Mesenchymal stem cell (in vitro differentiated cells and primary cell): ENCODE measurements at regions not wholly inside any gene's neighbourhood (a gene's known extent, or its start where the extent isn't known, plus 50 kb on each side); places are given as distances from the start of the nearest gene placed in this dataset.

Experiments used
- DNase-seq: peaks from one replicate; pipeline ENCODE4 v3.0.0-alpha.2; 2013
- H2AFZ ChIP-seq: one replicate; pipeline ENCODE4 v1.6.1; 2013; ENCODE audit warnings: low read depth, mild to moderate bottlenecking, control low read depth, inconsistent platforms, low read length, moderate library complexity
- H2AK5ac ChIP-seq: 2 replicates; pipeline ENCODE4 v1.6.1; 2013; ENCODE audit warnings: low read length, moderate library complexity, mild to moderate bottlenecking, inconsistent platforms; ENCODE audit not compliant: severe bottlenecking
- H2BK120ac ChIP-seq: one replicate; pipeline ENCODE4 v1.6.1; 2013; ENCODE audit warnings: low read depth, mild to moderate bottlenecking, inconsistent platforms, low read length, moderate library complexity
- H2BK12ac ChIP-seq, 2 experiments: one replicate each; pipeline ENCODE4 v1.6.1; 2013; ENCODE audit warnings: inconsistent platforms in 2 of 2, low read length in 2 of 2, mild to moderate bottlenecking in 2 of 2, moderate library complexity in 2 of 2, control low read depth in 1 of 2
- H2BK15ac ChIP-seq: one replicate; pipeline ENCODE4 v1.6.1; 2013; ENCODE audit warnings: mild to moderate bottlenecking, low read depth, inconsistent platforms; ENCODE audit not compliant: poor library complexity, severe bottlenecking
- H2BK5ac ChIP-seq: 2 replicates; pipeline ENCODE4 v1.6.1; 2013; ENCODE audit warnings: low read depth, mild to moderate bottlenecking, low read length, control low read depth, inconsistent platforms; ENCODE audit not compliant: poor library complexity, severe bottlenecking
- H3K14ac ChIP-seq, 2 experiments: one replicate each; pipeline ENCODE4 v1.6.1; 2013; ENCODE audit warnings: inconsistent platforms in 2 of 2, low read length in 2 of 2, control low read depth in 1 of 2, mild to moderate bottlenecking in 1 of 2, moderate library complexity in 1 of 2
- H3K18ac ChIP-seq, 2 experiments: one replicate each; pipeline ENCODE4 v1.6.1; 2013; ENCODE audit warnings: inconsistent platforms in 2 of 2, low read length in 2 of 2, control low read depth in 1 of 2, low read depth in 1 of 2, mild to moderate bottlenecking in 1 of 2
- H3K23ac ChIP-seq, 2 experiments: one replicate each; pipeline ENCODE4 v1.6.1; 2013; ENCODE audit warnings: inconsistent platforms in 2 of 2, low read length in 2 of 2, mild to moderate bottlenecking in 2 of 2, moderate library complexity in 2 of 2, control low read depth in 1 of 2
- H3K27ac ChIP-seq: 2 replicates; pipeline ENCODE4 v1.5.1; 2013; ENCODE audit warnings: mild to moderate bottlenecking, moderate library complexity, low read length, control low read depth, inconsistent platforms; ENCODE audit not compliant: poor library complexity, severe bottlenecking
- H3K27me3 ChIP-seq, 2 experiments: 2 replicates each; pipeline versions ENCODE4 v1.6.1 to v1.7.0; 2013; ENCODE audit warnings: low read length in 2 of 2, mild to moderate bottlenecking in 2 of 2, moderate library complexity in 2 of 2, control low read depth in 1 of 2, inconsistent platforms in 1 of 2; ENCODE audit not compliant: control insufficient read depth in 1 of 2, insufficient read depth in 1 of 2
- H3K36me3 ChIP-seq, 2 experiments: 2 replicates each; pipeline versions ENCODE4 v1.6.1 to v1.7.0; 2013; ENCODE audit warnings: low read length in 2 of 2, control low read depth in 1 of 2, inconsistent platforms in 1 of 2, low read depth in 1 of 2, mild to moderate bottlenecking in 1 of 2; ENCODE audit not compliant: insufficient read depth in 2 of 2, control insufficient read depth in 1 of 2
- H3K4ac ChIP-seq, 2 experiments: one replicate each; pipeline ENCODE4 v1.6.1; 2013; ENCODE audit warnings: inconsistent platforms in 2 of 2, low read length in 2 of 2, mild to moderate bottlenecking in 2 of 2, moderate library complexity in 2 of 2, control low read depth in 1 of 2, low read depth in 1 of 2
- H3K4me1 ChIP-seq: 2 replicates; pipeline ENCODE4 v1.6.1; 2013; ENCODE audit warnings: low read depth, low read length, control low read depth; ENCODE audit not compliant: control insufficient read depth, insufficient read depth
- H3K4me2 ChIP-seq: 2 replicates; pipeline ENCODE4 v1.6.1; 2013; ENCODE audit warnings: low read length, mild to moderate bottlenecking, inconsistent platforms; ENCODE audit not compliant: poor library complexity, severe bottlenecking
- H3K4me3 ChIP-seq, 2 experiments: 2 replicates each; pipeline versions ENCODE4 v1.5.1 to v1.7.0; 2013; ENCODE audit warnings: low read length in 2 of 2, mild to moderate bottlenecking in 2 of 2, control low read depth in 1 of 2, low read depth in 1 of 2; ENCODE audit not compliant: insufficient read depth in 1 of 2
- H3K79me1 ChIP-seq: replicated peaks from 2 replicates; pipeline ENCODE4 v1.6.1; 2013; ENCODE audit warnings: mild to moderate bottlenecking, control low read depth, low read length, inconsistent platforms; ENCODE audit not compliant: poor library complexity, severe bottlenecking
- H3K9ac ChIP-seq: 2 replicates; pipeline ENCODE4 v1.7.0; 2013; ENCODE audit warnings: mild to moderate bottlenecking, low read length, moderate library complexity
- H3K9me3 ChIP-seq: 2 replicates; pipeline ENCODE4 v1.7.0; 2013; ENCODE audit warnings: mild to moderate bottlenecking, low read length; ENCODE audit not compliant: control insufficient read depth
- H4K8ac ChIP-seq: one replicate; pipeline ENCODE4 v1.6.1; 2013; ENCODE audit warnings: inconsistent platforms, mild to moderate bottlenecking, low read length, moderate library complexity
- H4K91ac ChIP-seq: one replicate; pipeline ENCODE4 v1.6.1; 2013; ENCODE audit warnings: mild to moderate bottlenecking, low read length, inconsistent platforms
- WGBS: methylation state at CpG from one replicate; pipeline ENCODE4 v1.1.7; 2013; ENCODE audit warnings: mixed read lengths; 5-methylcytosine and 5-hydroxymethylcytosine counted together

- Histone ChIP-seq H4K91ac (no peak overlapping the region), H3K9me3 (no peaks in the 10 kb centered on the region), H2BK120ac (no peak overlapping the region), H3K79me1 (no peaks in the 10 kb centered on the region), H3K4ac (no peak overlapping the region), H3K27ac (no peak overlapping the region), H3K4me3 (no peak overlapping the region), H3K18ac (no peak overlapping the region), H2BK5ac (no peak overlapping the region), H3K9ac (no peak overlapping the region), H2BK15ac (no peak overlapping the region), H2AK5ac (no peak overlapping the region), H3K36me3 (no peaks in the 10 kb centered on the region), H3K4me1 (peaks cover 9% of the 10 kb centered on the region), H3K14ac (no peak overlapping the region), H2AFZ (no peak overlapping the region), H2BK12ac (no peak overlapping the region), H4K8ac (no peak overlapping the region), H3K27me3 (peaks cover 58 to 76% of the 10 kb centered on the region in 2 experiments), H3K4me2 (no peak overlapping the region), H3K23ac (no peak overlapping the region)
- WGBS, result 85% methylated on average over 4 of the region's 4 CpGs
- DNase-seq, result peak; percentile 35
Measured at GRCh38 chr11:11078344-11079086, 220.7 kb upstream of the ZBED5 start.

- Histone ChIP-seq H4K8ac (no peak overlapping the region), H3K4me1 (peaks cover 9% of the 10 kb centered on the region), H2AK5ac (no peak overlapping the region), H3K79me1 (no peaks in the 10 kb centered on the region), H2BK5ac (no peak overlapping the region), H3K36me3 (no peaks in the 10 kb centered on the region), H3K9me3 (no peaks in the 10 kb centered on the region), H3K27ac (no peak overlapping the region), H3K14ac (no peak overlapping the region), H4K91ac (no peak overlapping the region), H2AFZ (no peak overlapping the region), H2BK15ac (no peak overlapping the region), H3K4me2 (no peak overlapping the region), H3K27me3 (peaks cover 57 to 76% of the 10 kb centered on the region in 2 experiments), H2BK120ac (no peak overlapping the region), H3K4ac (no peak overlapping the region), H3K18ac (no peak overlapping the region), H2BK12ac (no peak overlapping the region), H3K9ac (no peak overlapping the region), H3K4me3 (no peak overlapping the region), H3K23ac (no peak overlapping the region)
- no peak for DNase-seq
- WGBS, result 71% methylated on average over 4 of the region's 4 CpGs
Measured at GRCh38 chr11:11077898-11078297, 220.0 kb upstream of the ZBED5 start.

- 55% methylated on average over 6 of the region's 6 CpGs for WGBS
- Histone ChIP-seq H3K4me2 (no peak overlapping the region), H2BK12ac (peak overlapping the region in 1 of 2 experiments; percentile 47), H3K36me3 (no peaks in the 10 kb centered on the region), H4K8ac (no peak overlapping the region), H3K9ac (no peak overlapping the region), H3K9me3 (no peaks in the 10 kb centered on the region), H3K18ac (no peak overlapping the region), H2AFZ (no peak overlapping the region), H2BK5ac (no peak overlapping the region), H3K79me1 (no peaks in the 10 kb centered on the region), H3K14ac (peak overlapping the region in 1 of 2 experiments; percentile 44), H2BK120ac (no peak overlapping the region), H3K4me1 (peaks cover 7% of the 10 kb centered on the region), H3K4ac (no peak overlapping the region), H3K27me3 (peaks cover 64 to 78% of the 10 kb centered on the region in 2 experiments), H2AK5ac (no peak overlapping the region), H3K23ac (no peak overlapping the region), H3K4me3 (no peak overlapping the region), H4K91ac (peak overlapping the region; percentile 65), H3K27ac (no peak overlapping the region), H2BK15ac (no peak overlapping the region)
- DNase-seq, result no peak
Measured at GRCh38 chr11:11076879-11077278, 219.0 kb upstream of the ZBED5 start.

GRCh38 chr11:11076276-11076675, 218.4 kb upstream of the ZBED5 start:
- Histone ChIP-seq H3K9ac (no peak overlapping the region), H3K4me2 (no peak overlapping the region), H2BK5ac (no peak overlapping the region), H3K4me3 (no peak overlapping the region), H3K79me1 (no peaks in the 10 kb centered on the region), H2BK120ac (no peak overlapping the region), H3K4ac (no peak overlapping the region), H3K4me1 (peaks cover 5% of the 10 kb centered on the region), H3K14ac (no peak overlapping the region), H3K18ac (no peak overlapping the region), H4K8ac (no peak overlapping the region), H3K27ac (no peak overlapping the region), H3K36me3 (no peaks in the 10 kb centered on the region), H3K23ac (no peak overlapping the region), H2AFZ (no peak overlapping the region), H2BK12ac (no peak overlapping the region), H2BK15ac (no peak overlapping the region), H3K9me3 (no peaks in the 10 kb centered on the region), H3K27me3 (peaks cover 70 to 78% of the 10 kb centered on the region in 2 experiments), H2AK5ac (no peak overlapping the region), H4K91ac (no peak overlapping the region)
- WGBS, result no CpG with 5 or more reads among the region's 4 CpGs
- peak; percentile 12 for DNase-seq
